ENCODE measurements at regions not wholly inside any gene's neighbourhood (a gene's known extent, or its start where the extent isn't known, plus 50 kb on each side); places are given as distances from the start of the nearest gene placed in this dataset.

- no peak for DNase-seq
- ATAC-seq (ENCODE audit: poor library complexity) = no peak
Observed at GRCh38 chr9:118976160-118976559, 393.1 kb downstream of the BRINP1 start.

DNA sequence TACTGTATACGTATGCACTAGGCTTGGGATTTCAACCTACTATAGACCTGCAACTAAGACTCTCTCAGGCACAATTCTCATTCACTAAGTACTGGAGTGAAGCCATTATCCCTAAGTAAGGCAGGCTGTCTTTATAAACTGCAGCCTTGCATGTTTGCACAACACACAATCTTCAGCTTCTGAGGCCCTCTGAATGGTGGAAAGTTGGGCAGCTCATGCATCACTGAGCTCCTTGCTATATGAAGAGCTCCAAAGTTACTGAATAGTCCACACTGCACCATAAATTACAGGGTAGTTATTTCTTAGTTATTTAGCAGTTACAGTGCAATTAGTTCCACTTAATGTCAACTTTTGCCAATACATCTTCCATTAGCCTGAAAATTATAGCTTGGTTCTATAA lies 384.6 kb downstream of the BRINP1 start:
- DNase-seq (no peak), ATAC-seq (ENCODE audit: poor library complexity) (no peak)
- intact Hi-C loops (cut with DNase I) = no loop called here

More at GRCh38 chr9:118976160-118976559, 393.1 kb downstream of the BRINP1 start:
- intact Hi-C loops (cut with DNase I) = no loop called here

DNA sequence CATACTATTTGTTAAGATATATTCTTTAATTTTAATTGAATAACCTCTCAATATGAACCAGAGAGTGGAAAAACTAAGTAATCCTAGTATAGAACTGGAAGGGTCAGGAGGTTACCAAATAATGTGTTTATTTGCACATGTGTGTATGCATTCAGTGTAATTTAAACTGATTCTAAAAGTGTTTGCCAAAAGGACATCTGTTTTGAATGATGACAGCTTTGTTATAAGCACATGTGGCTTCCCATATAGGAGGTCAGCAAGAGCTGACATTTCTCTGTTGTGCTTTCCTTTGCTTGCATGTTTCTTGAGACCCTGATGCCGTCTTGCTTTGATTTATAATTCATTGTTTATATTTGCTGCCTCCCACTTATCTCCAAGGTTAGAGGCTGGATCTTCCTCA lies 383.4 kb downstream of the BRINP1 start:
- no peak for DNase-seq
- ATAC-seq (ENCODE audit: poor library complexity) = no peak
- intact Hi-C loops (cut with DNase I) = no loop called here

- intact Hi-C loops (cut with DNase I) = no loop called here
Observed at GRCh38 chr9:118987167-118987566, 382.1 kb downstream of the BRINP1 start.

DNA sequence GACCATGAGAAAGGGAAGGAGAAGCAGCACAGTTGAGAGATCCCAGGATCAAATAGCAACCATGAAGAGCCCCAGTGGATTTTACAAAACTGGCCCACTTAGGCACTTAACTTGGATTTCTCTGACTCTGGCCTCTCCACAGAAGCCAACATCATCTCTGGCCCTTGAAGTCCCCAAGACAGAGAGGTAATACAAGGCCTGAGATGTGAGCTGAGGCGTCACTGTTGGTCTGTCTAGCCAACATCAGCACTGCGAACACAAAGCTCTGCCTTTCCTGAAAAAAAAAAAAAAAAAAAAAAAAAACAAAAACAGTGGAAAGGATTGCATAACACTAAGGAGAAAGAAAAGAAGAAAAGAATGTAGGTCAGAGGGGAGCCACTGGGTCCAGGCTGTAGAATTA lies 378.3 kb downstream of the BRINP1 start:
- ATAC-seq (ENCODE audit: poor library complexity) = peak; percentile 50
- no peak for DNase-seq
- intact Hi-C loops (cut with DNase I) = no loop called here

More at GRCh38 chr9:118987167-118987566, 382.1 kb downstream of the BRINP1 start:
- ATAC-seq (ENCODE audit: poor library complexity) (peak; percentile 68), DNase-seq (no peak)

DNA sequence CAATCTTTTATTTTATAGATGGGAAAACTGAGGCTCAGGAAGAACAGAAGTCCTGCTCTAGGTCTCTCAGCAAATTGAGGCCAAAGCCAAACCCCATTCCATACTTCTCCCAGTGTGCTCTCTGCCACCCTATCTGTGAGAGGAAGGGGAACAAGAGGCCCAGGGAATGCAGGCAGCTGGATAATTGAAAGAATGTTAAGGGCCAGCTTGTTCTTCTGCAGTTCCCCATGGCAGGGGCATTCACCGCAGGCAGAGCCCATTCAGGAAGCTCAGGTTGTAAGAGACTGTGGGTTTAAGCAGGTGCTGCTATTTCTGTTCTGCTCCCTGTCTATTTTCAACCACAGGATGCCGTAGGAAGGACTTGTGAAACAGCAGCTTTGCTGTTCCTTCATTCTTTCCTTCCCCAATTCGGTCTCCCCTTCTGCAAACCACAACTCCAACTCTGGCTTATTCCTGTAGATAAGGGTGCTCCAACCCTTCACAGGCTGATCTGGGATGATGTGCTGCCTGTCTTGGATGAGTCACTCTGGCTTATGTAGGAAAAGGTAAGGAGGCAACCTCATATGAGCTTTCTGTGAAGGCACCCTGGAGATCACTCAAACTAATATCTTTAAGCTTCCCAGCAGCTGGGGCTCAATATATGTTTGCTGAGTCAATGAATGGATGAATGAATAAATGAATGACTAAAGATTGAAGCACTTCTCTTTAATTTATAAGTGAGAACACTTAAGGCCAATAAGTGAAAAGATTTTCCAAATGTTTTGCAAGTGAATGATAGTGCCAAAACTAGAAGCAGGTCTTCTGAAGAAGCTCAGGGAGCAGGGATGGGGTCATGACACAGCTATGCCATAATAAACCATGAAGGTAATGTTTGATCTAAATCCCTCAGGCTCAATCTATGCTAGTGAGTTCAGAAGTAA lies 377.6 kb downstream of the BRINP1 start:
- ATAC-seq (ENCODE audit: poor library complexity) (peak; percentile 40), DNase-seq (no peak)
- intact Hi-C loops (cut with DNase I) = no loop called here

DNA sequence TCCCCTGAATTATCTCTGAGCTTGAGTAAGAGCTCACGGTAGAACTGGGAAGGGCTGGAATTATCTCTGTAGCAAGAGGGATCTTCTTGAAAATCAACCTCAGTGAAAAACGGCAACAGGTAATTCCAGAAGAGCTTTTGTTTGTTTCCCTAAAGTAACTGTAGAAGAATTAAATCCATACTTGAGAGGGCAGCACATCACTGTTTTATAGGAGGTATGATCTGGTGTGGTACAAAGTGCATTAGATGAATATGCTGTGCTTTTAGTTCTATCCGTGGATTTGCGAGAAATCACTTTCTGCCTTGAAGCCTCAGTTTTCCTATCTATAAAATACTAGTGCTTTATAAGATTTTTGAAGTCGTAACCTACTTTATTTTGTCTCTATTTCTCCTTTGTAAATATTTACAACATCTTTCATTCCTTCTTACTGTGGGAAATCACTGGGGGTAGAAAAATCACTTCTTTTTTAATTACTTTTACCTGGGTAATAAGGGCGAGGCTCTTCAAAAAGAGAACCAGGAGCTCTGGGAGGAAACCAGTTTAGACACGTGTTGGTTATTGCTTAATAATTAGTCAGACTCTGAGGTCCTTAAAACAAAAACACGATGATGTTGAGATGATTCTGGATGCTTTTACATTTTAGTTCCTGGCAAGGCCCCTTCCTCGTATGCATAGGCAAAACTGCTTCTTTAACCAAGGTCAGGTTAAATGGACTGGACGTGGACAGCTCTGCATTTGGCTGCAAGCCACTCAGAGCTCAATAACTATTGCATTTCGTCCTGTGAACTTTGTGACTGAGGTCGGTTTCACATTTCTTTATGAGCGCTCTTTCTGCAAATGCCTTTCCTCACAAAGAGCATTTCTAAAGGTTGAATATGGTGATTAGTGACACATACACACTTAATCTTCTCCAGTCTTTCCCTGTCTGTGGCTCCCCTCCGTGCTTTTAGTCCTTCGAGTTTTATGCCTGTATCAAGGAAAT lies 376.1 kb downstream of the BRINP1 start:
- DNase-seq = no peak
- ATAC-seq (ENCODE audit: poor library complexity) = peak; percentile 42
- intact Hi-C loops (cut with DNase I) = no loop called here

DNA sequence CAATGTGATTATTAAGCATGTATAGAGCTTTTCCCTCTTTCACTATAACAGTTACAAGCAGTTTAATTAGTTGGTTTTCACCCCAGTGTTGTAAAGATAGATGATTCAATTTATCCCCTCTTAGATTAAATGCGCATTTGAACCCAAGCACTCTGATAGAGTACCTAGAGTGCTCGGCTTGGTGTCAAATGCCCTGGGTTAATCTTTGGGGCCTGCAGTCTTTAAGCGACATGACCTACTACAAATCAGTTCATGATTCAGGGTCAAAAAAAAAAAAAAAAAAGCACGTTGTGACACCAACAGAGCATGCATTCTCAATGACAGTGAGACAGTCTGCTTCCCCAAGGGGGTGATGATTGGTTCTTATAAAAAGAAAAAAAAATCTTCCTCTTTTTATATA lies 375.3 kb downstream of the BRINP1 start:
- ATAC-seq (ENCODE audit: poor library complexity) (no peak), DNase-seq (no peak)
- intact Hi-C loops (cut with DNase I) = no loop called here

GRCh38 chr9:119002491-119002890 lies 366.7 kb downstream of the BRINP1 start:
- intact Hi-C loops (cut with DNase I) = no loop called here
- ATAC-seq (ENCODE audit: poor library complexity) (no peak), DNase-seq (no peak)

DNA sequence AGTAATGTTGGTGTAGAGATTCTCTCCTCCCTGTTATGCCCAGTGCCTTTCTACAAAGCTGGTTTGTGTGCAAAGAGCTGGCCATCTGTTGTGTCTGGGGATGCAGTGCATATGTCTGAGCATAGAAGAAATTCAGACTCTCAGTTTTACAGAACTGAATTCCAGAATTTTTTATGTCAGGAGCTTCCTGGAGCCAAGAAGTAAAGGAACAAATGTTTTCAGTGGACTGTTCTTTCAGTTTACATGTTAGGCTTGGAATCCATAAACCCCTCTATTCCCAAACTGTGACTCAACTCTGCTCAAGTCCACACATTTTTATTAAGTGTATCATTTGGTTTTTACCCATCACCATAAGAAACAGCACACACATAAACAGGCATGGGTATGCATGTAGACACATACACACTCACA lies 366.0 kb downstream of the BRINP1 start:
- intact Hi-C loops (cut with DNase I) = no loop called here
- no peak for ATAC-seq (ENCODE audit: poor library complexity)
- no peak for DNase-seq

DNA sequence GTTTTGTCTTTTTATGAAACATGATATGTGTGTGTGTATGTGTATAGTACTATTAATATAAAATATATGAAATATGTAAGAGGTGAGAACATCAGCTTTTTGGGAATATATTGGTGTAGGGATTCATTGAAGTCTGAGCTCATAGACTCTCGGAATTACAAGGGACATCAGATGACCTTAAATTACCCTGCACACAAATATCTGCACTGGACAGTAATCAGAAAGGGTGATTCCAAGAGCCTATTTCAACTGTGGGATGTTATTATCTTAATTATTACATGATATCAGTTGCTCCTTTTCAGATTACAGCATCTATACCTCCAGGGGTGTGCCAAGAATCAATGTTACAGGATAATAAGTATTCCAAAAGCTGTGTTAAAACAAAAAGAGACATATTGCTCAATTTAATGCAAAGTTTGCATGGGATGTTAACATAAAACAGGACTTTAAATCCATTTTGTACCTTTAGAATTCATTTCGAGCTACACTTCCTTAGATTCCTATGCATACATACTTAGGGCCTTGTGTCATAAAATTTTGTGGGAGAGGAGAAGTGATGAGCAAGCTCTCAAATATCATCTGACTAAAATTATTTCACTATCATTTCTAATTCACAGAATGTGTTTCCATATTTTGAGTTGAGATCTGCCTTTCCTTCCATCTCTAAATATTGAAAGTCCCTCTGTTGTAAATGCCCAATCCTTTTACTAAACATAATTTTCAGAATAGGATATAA lies 365.2 kb downstream of the BRINP1 start:
- intact Hi-C loops (cut with DNase I) = no loop called here
- ATAC-seq (ENCODE audit: poor library complexity) (peak; percentile 54), DNase-seq (no peak)

GRCh38 chr9:119004618-119004990 lies 364.6 kb downstream of the BRINP1 start:
- peak; percentile 53 for DNase-seq
- ATAC-seq (ENCODE audit: poor library complexity) = peak; percentile 95
- intact Hi-C loops (cut with DNase I) = no loop called here

GRCh38 chr9:119005162-119005561 lies 364.1 kb downstream of the BRINP1 start:
- intact Hi-C loops (cut with DNase I) = no loop called here
- DNase-seq = no peak
- peak; percentile 55 for ATAC-seq (ENCODE audit: poor library complexity)

- no peak for DNase-seq
- no peak for ATAC-seq (ENCODE audit: poor library complexity)
- intact Hi-C loops (cut with DNase I) = no loop called here
Observed at GRCh38 chr9:119009249-119009648, 360.0 kb downstream of the BRINP1 start.

DNA sequence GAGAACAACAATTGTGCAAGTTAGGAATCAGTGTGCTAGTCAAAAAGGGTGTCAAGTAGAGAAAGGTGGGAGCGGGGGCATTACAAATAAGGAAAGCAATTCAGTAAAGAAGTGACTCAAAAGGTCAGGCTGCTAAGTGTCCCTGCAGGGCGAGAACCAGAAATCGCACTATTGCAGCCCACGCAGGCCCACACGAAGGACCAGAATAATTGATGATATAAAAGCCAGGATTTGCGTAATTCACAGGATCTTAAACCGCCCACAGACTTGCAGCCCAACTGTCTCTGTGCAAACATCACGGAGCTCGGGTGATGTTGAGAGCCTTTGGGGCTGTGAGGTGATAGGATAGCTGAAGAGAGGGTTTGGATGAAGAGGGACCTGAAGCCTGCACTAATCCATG lies 349.0 kb downstream of the BRINP1 start:
- intact Hi-C loops (cut with DNase I) = no loop called here
- ATAC-seq (ENCODE audit: poor library complexity) = peak; percentile 20
- peak; percentile 41 for DNase-seq

DNA sequence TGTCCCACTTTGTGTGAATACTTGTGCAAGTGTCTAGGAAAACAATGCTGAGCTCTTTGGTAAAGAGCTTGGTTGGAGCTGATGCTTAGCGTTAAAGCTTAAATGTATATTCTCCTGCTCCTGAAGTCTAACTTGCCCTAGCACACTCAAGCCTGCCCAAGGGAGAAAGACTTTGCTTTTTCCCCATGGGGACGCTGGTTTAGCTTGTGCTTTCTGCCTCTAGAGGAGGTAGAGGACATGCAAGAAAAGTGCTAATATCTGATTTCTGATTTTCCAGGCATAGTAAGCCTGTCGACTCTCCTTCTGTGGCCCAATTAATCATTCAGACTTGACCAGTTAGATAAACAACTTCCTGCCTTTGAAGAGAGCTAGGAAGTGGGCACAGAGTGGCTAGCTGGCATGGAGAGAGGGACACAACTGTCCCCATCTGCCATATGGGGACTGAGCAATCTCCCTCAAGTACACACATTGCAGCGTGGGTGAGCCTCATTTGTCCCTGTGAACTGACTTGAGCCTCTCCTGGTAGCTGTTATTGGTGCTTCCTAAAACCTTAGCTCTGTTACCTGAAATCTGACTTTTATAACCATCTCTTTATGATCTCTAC lies 348.4 kb downstream of the BRINP1 start:
- intact Hi-C loops (cut with DNase I) = no loop called here
- DNase-seq (no peak), ATAC-seq (ENCODE audit: poor library complexity) (no peak)

DNA sequence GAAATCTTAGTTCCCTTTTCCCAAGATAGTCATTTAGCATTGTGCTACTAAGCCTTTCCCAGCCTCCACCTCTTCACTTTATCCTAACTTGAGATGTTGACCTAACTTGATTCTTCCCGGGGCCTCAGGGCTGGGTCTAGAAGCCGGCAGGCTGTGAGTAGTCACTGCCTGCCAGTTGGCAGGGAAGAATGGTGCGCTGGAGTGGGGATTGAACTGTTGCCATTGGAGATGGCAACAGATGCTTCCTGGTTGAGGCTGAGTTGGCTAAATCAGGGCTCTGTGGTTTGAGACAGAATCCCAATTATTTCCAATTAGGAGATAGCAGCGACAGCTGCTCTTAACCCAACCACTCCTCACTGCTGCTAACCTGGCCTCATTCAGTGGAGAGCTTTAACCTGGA lies 343.1 kb downstream of the BRINP1 start:
- DNase-seq = peak; percentile 57
- intact Hi-C loops (cut with DNase I) = no loop called here
- peak; percentile 75 for ATAC-seq (ENCODE audit: poor library complexity)

DNA sequence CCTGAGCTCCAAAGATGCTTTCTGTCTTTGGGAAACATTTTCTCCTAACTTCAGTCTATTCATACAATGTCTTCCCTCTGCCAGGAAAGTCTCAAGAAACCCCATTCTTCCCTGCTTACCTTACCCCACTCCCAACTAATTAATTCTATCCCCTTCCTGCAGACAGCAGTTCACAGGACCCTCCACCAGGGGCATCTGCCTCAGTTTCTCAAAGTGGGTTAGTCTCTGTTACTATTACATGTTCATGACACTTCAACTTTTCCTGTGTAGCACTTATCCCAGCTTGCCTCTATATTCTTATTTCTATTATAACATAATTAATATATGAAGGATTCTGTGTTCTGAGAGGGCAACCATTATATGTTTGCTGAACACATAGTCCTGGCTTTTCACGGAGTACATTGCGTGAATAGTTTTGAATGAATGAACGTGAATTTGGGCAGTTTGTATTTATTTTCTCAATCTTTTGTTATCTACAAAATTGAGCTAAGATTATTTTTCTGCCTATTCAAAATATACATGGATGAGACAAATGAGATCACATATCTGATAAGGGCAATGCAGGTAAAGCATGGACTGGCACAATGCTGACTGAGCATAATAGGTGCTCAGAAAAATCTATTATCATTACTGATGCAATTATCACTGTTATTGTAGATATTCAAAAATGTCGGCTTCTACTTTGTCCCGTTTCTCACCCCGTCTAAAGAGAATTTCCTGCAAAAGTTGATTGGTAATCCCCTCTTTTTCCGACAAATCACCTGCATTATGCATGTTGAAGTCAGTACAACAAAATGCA lies 341.1 kb downstream of the BRINP1 start:
- intact Hi-C loops (cut with DNase I) = no loop called here
- DNase-seq = no peak
- no peak for ATAC-seq (ENCODE audit: poor library complexity)
